Inflammatory macrophage (primary cell): ENCODE measurements at regions not wholly inside any gene's neighbourhood (a gene's known extent, or its start where the extent isn't known, plus 50 kb on each side); places are given as distances from the start of the nearest gene placed in this dataset.

Experiments used
- DNase-seq, 2 donors: peaks; one replicate each; pipeline ENCODE4 v3.0.0-alpha.2; 2020 to 2022

DNA sequence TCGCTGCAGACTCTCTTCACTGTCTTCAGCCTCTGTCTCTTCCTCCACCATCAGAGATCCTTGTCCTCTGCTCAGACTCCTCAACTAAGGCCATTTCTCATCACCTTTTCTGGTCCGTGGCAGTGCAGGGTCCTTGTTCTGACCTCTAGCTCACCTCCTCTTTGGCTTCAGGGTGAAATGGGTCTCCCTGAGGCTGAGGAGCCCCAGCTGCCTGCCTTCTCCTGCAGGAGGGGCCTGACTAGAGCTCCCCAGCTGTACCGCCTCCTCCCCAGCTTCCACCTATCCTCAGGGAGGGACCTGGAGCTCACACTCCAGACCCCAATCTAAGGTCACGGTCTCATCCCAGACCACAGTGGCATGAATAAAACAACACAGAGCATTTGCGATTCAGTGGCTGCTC, 203.0 kb downstream of the TRIM29 start:
- no peak for DNase-seq

DNA sequence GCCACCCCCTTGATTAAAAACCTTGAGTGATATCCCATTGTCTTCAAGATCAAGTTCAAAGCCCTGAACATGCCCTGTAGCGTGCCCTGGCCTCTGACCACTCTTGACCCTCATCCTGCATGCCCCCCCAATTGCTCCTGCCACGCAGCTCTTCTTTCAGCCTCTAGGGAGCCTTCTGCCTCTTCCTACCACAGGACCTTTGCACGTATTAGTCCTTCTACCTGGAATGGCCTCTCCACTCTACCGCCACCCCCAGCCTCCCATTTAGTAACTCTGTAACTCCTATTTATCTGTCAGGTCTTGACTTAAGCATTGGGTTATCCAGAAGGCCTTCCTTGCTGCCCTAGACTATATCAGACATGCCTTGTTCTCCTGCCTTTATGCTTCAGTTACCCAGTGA, 203.6 kb downstream of the TRIM29 start:
- no peak for DNase-seq

DNA sequence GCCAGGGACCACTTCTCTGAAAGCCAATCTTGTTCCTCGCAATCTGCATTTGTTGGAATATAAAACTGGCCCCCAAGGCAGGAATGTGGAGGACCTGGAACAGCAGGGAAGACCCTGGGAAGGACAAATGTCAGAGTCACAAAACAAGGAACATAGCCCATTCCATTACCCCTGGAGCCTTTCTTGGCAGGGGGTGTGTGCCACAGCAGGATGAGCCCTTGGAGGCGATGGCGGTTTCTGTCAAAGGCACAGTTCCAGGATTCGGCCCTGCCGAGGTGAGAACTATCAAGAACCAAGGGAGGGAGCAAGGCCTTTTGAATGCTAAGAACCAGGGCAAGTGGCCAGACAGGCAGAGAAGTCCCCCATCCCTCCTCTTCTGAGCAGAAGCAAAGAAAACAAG, 204.3 kb downstream of the TRIM29 start:
- DNase-seq = no peak

DNA sequence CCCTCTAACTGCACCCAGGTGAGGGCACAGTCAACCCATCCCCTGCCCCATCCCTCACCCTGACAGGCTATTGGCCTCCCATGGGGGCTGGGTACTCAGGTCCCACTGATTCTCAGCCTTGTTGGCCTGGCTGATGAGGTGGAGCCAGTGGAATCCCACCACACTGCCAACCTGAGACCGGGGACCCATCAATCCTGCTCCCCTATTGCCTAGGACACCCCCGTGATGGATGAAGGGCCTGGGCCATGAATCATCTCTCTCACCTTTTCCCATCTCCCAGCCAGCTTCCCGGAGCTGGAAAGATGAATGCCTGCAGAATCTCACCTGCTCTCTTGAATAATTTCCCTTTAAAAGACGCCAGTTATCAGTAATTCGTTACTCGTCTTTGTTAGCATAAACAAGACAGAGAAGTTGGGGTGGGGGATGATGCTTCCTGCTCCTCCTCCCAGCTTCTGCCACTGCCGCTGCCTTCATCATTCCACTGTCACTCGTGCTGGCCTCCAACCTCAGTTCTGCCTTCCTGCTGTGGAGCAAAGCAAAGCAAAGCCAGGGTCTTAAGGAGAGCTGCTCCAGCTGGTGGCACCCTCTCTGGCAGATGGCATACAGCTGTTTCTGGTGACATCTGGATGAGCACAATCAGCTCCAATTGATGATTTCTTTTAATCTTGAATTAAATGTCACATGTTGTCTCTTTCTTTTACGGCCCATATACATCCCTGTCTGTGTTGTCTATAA, 204.0 kb upstream of the NECTIN1 start:
- DNase-seq = no peak

DNA sequence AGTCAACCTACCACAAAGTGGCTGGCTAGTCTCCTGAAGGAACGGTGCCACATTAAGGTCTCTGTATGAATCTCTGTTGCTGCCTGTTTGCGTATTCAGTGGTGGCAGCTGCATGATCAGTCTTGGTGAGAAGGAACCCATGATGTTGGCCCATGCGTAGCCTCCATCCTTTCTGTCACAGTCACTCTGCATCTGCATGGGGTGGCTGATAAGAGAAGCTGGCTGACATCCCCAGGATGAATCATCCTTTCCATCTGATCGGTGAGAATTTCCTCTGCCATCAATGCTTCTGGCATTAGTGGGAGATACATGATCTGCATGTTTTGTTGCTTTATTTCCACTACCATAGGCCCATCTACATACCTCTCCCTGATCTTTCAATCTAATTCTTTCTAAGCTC, 199.0 kb upstream of the NECTIN1 start:
- DNase-seq = no peak

DNA sequence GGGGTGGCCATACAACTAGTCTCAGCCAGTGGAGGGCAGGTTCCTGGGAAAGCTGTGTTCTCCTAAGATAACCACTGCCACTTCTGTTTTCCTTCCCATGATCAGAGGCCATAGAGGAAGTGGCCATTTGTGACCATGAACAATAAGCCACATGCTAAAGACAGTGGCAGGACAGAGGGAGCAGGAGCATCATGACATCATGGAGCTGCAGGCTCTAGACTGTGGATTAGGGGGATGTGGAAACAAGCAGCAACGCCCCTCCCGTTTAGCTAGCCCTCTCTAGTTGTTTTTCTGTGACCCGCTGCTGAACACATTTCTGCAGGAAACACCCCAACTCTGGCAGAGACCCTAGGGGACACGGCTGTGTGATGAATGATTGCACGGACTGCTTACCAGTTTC, 195.0 kb upstream of the NECTIN1 start:
- peak; percentile 3 to 24 for DNase-seq

DNA sequence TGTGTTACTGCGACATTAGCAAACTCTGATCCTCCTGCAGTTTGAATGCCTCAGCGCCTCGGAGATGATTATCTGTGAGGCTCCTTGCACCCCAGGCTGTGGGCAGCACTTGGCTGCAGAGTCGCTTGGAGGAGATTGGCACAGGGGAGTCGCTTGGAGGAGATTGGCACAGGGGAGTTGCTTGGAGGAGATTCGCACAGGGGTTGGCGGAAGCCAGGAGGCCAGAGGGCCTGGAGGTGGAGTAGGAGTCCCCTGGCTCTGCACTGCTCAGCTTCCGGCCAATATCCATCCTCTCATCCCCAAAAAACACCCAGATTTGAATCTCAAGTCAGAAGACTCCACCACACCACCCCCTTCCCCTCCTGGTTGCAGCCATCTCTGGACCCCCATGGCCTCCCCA, 192.6 kb upstream of the NECTIN1 start:
- DNase-seq = no peak

DNA sequence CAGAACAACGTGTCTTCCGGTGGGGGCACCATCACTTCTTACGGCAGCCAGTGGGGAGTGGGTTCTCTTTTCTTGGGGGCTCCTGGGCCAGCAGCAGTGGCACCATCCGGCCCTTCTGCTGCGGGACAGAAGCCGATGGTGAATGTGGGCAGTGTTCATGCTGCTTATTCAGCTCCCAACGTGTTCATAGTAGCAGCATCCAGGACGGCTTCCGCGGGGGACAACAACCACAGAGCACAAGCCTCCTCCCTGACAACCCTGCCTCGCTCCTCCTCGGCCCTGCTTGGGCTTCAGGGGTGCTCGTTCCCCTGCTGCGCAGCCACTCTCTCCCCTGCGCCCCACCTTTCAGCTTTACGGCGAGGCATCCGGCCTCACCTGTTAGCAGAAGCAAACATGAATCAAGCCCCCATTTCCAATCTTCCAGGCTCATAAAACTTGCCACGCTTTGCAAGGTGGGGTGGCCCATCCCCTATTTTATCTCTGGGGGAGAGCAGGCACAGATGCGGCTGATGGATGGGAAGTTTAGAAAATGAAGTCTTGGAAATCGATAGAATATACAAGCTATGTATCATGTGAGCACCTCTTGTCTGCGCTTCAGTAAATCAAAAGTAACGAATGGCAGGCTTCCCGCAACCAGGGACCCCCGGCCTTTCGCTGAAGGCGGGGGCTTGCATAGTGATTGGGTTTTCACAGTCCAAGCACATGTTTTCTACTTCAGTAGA, 191.8 kb upstream of the NECTIN1 start:
- DNase-seq = no peak

DNA sequence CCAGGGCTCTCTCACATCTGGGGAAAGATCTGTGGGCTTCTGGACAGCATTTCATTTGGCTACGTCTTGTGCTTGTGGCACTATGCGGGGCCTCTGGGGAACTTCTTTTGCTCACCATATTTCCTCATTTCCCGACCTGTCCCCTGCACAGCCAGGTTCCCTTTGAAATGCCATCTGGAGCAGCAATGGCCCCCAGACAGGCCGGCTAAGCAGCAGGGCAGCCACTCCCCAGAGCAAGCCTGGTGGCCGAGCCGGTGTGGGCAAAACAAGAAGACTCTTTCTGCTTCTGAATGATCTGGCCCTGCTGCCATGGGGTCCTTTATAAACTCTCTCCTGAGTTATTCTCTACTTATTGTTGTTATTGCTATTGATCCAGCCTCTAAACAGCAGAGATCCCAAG, 190.7 kb upstream of the NECTIN1 start:
- no peak for DNase-seq

DNA sequence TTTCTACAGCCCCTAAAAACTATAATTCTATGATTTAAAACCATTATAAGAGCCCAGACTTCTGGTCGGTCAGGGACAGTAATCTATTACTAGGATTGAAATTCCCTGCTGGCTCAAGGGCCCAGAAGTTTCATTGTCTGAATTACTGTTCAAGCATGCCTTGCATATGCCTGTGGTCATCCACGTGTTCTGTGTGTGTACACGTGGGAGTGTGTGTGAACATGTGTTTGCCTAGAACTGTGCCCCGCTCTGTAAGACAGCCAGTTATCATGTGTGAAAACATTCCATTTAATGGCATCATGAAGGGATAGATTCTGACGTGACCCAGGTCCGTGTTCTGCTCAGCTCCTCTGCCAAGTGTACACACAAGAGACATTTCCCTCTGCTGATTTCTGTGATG, 189.3 kb upstream of the NECTIN1 start:
- no peak for DNase-seq

DNA sequence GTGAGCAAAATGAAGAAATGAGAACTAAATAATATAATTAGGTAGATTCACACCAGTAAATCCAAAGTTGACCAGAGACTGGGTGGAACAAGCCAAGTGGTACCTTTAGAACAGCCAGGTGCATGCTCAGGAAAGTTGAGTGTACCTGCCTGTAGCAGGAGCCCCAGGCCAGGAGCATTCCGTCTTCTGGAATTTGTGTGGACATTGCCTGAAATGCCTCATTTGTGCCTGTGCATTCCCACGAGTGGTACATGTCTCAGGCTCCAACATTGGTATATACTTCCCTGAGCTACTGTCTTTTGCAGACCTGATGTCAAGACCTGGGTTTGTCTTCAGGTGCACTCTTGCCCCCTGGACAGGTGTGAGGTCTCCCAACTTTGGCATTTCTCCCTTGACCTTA, 187.6 kb upstream of the NECTIN1 start:
- DNase-seq = no peak

DNA sequence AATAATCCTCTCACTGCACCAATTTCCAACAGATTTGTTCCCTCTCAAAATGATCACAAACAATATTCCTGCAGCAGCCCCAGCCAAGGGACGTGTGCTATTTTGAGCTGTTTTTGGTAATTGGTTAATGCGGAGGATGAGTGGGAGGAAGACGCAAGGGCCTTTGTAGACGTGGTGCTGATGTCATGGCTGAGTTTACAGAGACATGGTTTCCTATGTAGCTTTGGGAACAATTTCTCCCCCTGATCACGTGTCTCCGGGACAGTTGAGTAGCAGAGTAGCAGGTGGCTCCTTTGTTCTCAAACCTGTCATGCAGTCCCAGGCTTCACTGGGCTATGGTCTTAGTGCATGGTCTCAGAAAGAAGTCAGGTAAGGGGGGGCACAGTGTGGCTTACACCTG, 183.2 kb upstream of the NECTIN1 start:
- DNase-seq = no peak

DNA sequence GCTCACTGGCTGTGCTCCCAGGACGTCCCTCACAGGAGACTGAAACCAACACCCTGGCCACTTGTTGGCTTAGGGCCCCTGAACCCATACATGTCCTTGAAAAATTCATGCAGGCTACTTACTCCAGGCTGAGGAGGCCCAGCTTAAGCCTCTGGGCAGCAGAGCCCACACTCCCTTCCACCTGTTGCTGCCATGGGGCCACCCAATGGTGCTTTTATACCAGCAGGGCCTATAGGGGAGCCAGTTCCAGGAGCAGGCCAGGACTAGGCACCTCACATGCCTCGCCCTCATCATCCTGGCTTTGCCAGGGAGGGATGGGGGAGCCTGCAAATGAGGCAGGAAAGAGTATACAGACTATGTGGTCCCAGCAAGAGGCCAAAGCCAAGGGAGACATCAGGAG, 181.7 kb upstream of the NECTIN1 start:
- DNase-seq = no peak

DNA sequence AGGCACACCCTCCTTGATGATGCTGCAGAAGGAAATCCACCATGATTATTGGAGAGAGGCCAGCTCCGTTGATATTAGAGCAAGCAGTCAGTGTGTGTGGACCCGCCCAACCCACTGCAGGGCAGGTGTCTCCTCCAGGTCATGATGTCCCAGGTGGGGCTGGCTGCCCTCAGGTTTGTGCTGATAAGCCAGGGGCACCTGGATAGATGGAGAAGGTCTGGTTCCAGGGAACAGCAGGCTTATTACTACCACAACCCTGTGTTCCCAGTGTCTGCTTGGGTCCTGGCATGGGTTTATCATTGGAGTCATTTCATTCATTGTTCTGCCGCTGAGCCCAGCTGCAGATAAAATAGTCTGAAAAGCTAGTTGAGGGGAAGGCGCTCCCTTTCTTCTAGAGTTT, 181.1 kb upstream of the NECTIN1 start:
- DNase-seq = no peak

DNA sequence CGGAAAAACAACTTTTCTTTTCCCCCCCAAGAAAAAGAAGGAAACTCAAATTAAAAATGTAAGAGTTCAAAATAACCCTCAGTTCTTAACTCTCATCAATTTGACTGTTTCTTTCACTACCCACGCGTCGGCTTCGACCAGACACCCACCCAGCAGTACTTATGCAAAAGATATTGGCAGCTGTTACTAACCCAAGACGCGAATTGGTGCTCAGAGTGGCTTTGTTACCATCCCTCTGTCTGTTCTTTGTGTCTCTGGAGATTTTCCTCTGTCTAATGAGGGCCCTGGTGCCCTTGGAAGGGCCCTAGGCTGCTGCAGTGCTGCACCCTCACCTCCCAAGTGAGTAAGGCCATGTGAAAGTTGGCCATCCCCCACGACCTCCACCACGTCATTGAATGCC, 180.5 kb upstream of the NECTIN1 start:
- DNase-seq = no peak

DNA sequence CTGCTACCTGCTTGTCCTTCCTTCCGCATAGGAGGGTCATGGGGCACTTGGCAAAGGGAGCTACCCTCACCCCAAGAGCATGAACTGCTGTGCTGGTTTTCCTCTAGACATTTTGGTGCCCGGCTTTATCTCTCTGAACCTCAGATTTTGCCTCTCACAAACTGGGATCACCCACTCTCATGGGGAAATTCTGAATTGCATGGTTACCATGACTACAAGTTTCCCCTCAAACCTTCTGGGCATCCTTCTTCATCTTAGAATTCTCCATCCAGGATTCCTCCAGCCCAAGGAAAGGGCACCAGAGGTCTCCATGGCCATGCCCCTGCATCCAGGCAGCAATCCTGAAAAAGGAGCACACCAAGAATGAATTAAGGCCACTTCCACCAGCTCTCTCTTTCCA, 180.1 kb upstream of the NECTIN1 start:
- DNase-seq = no peak

DNA sequence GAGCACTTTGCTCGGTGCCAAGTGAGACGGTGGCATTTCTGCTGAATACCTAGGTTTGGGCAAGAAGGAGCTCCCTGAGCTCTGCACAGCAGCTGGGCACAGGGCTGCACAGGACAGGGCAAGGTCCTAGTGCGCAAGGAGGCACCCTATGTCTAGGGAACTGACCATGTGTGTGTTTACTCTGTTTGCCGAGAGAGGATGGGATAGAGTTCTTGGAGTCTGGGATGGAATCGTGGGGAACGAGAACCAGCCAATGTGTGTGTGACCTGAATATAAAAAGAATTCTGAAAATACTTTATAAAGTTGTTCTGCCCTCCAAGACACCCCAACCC, 179.5 kb upstream of the NECTIN1 start:
- DNase-seq = no peak

DNA sequence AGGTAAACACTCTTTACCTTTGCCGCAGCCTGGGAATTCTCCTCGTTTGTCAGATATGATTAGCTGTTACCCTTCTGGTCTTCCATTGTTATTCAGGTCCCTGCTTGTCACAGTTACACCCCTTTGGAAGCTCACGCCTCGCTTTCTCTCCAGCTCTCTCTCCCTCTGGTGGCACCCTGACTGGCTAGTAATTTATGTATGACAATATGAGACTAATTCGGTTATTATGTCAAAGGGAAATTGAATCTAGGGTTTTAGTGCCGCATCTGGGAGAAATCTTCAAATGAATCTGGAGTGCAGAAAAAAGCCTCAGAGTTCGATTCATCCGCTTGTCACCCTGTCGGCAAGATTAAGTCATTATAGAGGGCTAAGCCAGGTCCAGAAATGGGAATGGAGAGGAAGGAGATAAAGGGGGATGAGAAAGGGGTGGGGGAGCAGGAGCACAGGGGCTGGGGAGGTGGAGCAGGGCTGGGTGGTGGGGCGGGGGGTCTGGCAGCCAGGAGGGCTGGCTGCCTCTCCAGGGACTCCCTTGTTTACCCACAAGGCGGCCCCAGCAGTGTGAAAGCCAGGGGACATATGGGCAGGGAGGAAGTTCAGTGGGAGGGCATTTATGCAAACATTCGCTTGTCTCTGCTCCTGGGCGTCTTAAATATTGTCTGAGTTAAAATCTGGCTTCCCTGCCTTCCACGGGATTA, 179.0 kb upstream of the NECTIN1 start:
- peak in 1 of 2 donors; percentile 5 for DNase-seq

DNA sequence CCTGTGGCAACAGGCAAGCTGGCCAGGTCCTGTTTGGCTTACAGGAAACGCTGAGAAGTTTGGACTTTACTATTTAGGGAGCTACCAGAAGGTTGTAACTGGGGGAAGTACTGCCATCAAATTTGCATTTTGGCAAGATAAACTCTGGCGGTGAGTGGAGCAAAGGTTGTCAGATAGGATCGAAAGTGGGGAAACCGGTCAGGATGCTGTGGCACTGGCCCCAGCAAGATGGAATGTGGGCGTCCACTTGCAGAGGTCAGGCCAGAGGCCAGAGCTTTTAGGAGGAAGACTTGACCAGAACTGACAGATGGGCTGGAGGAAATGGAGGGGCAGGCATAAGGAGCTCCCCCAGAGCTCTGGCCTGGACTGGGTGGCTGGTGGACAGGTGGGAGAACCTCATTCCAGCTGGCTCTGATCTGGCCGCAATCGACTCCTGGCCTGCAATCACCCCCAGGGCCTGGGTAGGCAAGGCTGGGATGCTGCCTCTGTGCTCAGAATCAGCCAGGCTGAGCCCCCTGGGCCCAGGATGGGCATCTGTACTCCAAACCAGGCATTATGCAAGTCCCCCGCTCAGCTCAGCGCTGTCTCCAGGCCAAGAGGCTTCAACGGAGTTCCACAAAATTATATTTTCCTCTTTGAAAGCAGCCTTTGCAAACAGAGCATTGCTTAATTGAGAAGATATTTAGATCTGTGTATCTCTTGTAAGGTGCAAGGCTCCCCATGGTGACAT, 178.3 kb upstream of the NECTIN1 start:
- no peak for DNase-seq

DNA sequence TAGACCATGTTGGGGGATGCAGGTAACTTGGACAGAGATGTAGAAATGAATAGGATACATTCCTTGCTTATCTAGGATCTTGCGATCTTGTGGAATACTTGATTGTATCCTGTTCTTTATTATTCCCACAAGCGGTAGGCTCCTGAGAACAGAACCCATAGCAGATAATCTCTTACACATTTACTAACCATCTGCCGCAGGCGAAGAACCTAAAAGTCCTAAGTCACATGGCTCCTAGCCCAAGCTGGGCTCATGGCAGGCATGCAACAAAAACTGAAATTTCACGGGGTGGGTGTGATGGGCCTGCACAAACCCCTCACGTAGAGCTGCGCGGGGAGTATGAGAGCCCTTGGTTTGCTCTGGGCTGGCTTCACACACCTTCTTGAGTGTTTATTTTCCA, 177.4 kb upstream of the NECTIN1 start:
- DNase-seq = no peak

DNA sequence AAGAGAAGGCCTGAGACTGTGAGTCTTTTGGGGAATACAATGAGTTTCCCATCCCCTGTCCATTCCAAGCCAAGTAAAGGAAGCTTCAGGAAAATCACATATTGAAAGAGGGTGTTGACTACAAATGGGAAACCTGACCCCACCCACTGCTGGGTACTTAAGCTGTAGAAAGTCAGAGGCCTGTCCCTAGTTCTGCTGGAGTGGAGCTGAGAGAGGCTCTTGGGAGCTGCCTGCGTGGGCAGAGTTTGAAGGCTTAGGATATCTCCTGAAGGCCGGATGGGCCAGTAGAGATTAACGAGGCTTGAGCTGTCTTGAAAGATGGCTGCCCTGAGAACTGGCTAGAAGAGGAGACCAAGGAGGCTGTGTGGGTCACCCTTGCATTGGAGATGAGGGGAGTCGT, 176.2 kb upstream of the NECTIN1 start:
- no peak for DNase-seq

DNA sequence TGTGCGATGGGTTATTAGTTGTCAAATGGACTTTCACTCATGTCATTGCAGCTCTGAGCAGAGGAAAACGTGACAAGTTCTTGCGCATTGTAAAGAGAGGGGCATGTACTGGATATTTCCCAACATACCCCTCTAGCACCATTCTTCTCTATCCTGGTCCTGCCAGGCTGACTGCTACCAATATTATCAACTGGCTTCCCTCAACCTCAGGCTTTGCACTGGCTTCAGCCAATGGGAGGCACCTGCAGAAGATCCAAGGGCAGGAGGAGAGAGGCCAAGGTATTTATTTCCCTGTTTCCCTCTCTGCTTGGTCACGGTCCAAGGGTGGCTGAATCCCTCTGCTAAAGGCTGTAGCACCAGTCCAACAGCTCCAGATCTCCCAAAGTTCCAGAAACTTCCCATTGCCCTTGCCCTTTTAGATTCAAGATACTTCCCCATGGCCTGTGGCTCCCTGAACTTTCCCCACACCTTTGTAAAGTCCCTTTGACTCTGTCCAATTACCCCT, 175.6 kb upstream of the NECTIN1 start:
- no peak for DNase-seq

DNA sequence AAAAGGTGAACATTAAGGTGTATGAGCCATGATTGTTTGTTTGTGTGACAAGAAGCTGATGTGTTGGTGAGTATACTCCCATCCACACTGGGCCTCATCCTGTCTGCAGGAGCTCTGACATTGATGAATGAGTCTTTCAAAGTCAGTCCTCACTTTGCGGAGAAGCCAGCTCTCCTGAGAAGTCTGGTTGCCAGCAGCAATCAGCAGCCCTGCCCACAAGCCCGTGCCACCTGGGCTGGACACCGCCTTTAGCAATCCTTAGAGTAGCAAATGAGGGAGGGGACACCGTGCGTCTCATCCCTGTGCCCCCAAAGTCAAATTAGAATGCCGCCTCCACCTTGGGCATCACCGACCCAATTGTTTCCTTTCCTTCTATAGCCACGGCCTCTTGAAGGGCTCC, 174.8 kb upstream of the NECTIN1 start:
- no peak for DNase-seq
